GM19455 (cell line): ENCODE measurements at regions not wholly inside any gene's neighbourhood (a gene's known extent, or its start where the extent isn't known, plus 50 kb on each side); places are given as distances from the start of the nearest gene placed in this dataset.
A peak's percentile ranks its signal among the peaks of the same experiment; 100 is the strongest.

Experiments used
- ATAC-seq: cut with Tn5 transposase; IDR thresholded peaks from one replicate; pipeline ENCODE4 v1.9.1; 2021; ENCODE audit not compliant: unreplicated experiment

GRCh38 chr13:90995001-90995400, 352.5 kb upstream of the MIR17HG start:
- no peak for ATAC-seq

GRCh38 chr13:90995614-90996013, 351.9 kb upstream of the MIR17HG start:
- ATAC-seq, result no peak

GRCh38 chr13:90997951-90998350, 349.5 kb upstream of the MIR17HG start:
- ATAC-seq, result no peak

- ATAC-seq, result no peak
These were observed 348.1 kb upstream of the MIR17HG start for GRCh38 chr13:90999401-90999800.

- ATAC-seq, result no peak
These were observed 346.1 kb upstream of the MIR17HG start for GRCh38 chr13:91001371-91001770.

GRCh38 chr13:91014696-91015095, 332.8 kb upstream of the MIR17HG start:
- ATAC-seq, result no peak

- ATAC-seq, result peak; percentile 96
These were observed 330.3 kb upstream of the MIR17HG start for GRCh38 chr13:91017031-91017668.

GRCh38 chr13:91017669-91018053, 329.8 kb upstream of the MIR17HG start:
- ATAC-seq, result no peak

GRCh38 chr13:91020461-91021034, 326.9 kb upstream of the MIR17HG start:
- no peak for ATAC-seq

- ATAC-seq, result no peak
These were observed 323.2 kb upstream of the MIR17HG start for GRCh38 chr13:91024157-91024792.

GRCh38 chr13:91025442-91025841, 322.0 kb upstream of the MIR17HG start:
- ATAC-seq, result no peak

- no peak for ATAC-seq
These were observed 316.0 kb upstream of the MIR17HG start for GRCh38 chr13:91031508-91031907.

- no peak for ATAC-seq
These were observed 315.4 kb upstream of the MIR17HG start for GRCh38 chr13:91032104-91032503.

GRCh38 chr13:91036886-91037285, 310.6 kb upstream of the MIR17HG start:
- no peak for ATAC-seq

- no peak for ATAC-seq
These were observed 304.6 kb upstream of the MIR17HG start for GRCh38 chr13:91042870-91043269.

- ATAC-seq, result no peak
These were observed 302.0 kb upstream of the MIR17HG start for GRCh38 chr13:91045351-91046034.

- no peak for ATAC-seq
These were observed 300.7 kb upstream of the MIR17HG start for GRCh38 chr13:91046715-91047327.

- ATAC-seq, result no peak
These were observed 296.5 kb upstream of the MIR17HG start for GRCh38 chr13:91050970-91051369.

- ATAC-seq, result no peak
These were observed 294.6 kb upstream of the MIR17HG start for GRCh38 chr13:91052876-91053275.

- ATAC-seq, result no peak
These were observed 294.0 kb upstream of the MIR17HG start for GRCh38 chr13:91053318-91054065.

GRCh38 chr13:91054902-91055301, 292.6 kb upstream of the MIR17HG start:
- ATAC-seq, result no peak
